ENCODE measurements at regions not wholly inside any gene's neighbourhood (a gene's known extent, or its start where the extent isn't known, plus 50 kb on each side); places are given as distances from the start of the nearest gene placed in this dataset.
"Not testable (repeated sequence)": the region's sequence is repeated elsewhere in the genome, so short reads cannot be mapped to it uniquely, and the experiment has no call there.

DNA sequence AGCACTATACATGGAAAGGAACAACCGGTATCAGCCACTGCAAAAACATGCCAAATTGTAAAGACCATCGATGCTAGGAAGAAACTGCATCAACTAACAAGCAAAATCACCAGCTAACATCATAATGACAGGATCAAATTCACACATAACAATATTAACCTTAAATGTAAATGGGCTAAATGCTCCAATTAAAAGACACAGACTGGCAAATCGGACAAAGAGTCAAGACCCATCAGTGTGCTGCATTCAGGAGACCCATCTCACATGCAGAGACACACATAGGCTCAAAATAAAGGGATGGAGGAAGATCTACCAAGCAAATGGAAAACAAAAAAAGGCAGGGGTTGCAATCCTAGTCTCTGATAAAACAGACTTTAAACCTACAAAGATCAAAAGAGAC, 413.8 kb downstream of the ZEB2 start:
- not testable (repeated sequence) for DNase-seq

DNA sequence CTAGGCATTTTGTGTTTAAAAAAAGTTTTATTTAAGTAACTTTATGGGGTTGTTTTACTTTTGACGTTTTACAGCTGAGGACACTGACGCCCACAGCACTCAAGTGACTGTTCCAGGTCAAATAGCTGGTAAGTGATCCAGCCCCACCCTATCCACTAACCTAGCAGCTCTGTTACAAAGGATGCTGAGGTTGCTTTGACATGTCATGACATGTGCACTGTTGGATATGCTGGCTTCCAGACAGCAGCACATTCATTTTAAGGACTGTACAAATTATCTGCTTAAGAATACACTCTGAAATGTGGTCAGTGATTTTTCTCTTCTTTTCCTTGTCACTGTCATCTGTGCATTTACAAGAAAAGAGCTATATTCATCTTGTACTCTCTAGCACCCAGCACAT, 417.5 kb downstream of the ZEB2 start:
- DNase-seq = no peak

DNA sequence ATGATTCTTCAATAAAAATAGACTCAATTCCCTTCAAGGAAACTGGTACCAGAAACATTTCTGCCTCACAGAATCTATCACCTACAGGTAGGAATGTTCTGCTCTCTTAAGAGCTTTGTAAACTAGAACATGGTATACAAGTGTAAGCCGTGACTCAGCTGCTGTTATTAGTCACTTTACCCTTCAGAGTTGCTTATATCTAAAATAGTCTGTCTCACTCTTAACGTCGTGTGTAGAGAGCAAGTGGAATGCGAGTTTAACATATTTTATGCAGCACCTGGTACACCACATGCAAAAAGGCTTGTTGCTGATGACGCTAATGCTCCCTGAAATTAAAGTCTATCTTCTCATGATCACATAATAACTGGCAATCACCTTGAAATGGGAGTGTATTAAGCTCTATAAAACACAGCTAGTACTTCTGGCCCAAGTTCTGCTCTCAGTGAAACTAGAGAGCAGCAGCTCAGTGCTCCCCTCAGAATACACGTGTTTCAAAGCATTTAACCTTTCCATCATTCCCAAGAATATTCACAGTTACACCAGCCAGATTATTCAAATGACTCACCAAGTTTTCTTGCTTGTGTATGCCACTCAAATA, 420.0 kb downstream of the ZEB2 start:
- DNase-seq = no peak

DNA sequence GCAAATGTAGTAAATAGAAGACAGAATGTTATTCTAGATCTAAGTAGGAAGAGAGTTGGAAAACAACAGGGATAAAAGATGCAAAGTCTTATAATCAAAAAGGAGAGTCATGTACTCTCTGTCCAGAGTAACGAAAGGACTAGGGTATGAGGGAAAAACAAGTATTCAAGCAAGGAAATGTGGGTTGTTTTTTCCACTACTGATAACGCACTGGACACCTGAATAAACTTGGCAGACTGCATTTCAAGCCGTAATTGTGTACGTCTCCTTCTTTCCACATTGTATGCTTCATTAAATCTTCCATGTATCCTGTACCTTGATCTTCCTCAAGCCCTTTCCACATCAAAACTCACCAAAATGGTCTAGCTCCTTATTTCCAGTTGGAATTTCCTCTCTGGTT, 420.6 kb downstream of the ZEB2 start:
- DNase-seq = no peak

DNA sequence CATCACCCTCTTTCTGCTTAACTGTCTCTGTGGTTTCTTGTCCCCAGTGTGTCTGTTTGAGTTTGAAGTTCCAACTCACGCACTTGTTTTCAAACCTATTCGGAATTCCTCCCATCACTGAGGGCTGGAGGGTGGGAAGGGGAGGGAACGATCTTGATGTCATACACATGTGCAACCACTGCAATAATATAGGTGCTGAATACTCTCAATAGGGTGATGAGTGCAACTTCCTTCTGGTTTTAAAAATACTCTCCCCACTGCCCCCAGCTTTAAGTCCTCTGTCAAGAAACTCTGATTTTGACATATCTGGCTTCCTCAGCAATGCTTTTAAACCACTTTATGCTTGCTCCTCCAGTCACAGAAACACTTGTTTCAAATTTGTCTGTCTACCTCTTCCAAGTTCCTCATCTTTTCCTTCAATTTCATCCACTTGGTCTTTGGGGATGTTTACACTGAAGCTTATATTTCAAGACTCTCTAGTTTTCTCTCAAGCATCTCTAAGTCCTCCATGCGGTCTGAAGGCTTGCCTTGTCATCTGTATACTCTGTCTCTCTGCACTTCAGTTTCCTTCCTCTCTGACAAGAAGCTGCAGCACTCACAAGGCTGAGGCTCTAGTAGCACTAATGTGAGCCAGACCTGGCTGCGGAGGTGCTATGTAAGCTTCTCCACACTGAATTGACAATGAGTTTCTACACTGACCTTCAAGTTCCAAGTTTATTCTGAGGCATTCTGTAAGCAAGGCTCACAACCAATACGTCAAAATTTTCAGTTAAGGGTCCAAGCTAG, 422.3 kb downstream of the ZEB2 start:
- no peak for DNase-seq

DNA sequence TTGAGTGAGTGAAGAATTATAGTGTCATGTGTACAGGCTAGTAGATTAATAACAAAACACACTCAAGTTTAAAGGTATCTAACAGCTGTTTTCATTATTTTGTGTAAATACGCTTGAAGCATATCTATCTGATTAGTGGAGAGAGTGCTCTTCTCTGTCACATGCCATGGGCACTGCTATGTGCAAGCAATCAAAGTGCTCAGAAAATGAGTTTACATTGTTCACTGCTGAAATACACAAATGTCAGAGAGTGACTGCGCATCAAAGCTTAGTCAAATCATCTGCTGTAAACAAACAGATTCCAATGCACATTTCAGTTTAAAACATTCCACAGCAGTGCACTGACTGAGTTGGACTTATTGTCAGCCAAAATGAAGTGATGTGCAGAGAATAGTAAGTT, 423.4 kb downstream of the ZEB2 start:
- DNase-seq = no peak

DNA sequence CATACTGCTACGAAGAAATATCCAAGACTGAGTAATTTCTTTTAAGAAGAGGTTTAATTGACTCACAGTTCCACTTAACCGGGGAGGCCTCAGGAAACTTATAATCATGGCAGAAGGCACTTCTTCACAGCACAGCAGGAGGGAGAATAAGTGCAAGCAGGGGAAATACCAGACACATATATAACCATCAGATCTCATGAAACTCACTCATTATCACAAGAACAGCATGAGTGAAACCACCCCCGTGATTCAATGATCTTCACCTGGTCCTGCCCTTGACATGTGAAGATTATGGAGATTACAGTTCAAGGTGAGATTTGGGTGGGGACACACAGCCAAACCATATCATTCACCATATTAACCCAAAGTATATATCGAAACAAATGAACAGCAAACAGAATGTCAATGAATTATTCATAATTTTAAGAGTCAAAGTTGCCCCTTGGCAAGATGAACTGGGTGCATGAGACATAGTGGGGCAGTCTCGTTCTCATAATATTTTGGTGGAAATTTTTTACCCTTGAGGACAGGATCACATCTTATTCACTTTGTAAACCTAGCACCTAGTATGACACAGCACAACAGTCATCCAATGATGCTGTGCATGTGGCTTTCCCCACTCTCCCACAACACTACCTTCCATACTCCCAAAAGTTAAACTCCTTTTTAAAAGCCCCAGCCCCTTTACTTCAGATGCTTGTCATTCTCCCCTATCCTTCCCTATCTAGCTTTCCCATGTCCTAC, 425.3 kb downstream of the ZEB2 start:
- DNase-seq = no peak

DNA sequence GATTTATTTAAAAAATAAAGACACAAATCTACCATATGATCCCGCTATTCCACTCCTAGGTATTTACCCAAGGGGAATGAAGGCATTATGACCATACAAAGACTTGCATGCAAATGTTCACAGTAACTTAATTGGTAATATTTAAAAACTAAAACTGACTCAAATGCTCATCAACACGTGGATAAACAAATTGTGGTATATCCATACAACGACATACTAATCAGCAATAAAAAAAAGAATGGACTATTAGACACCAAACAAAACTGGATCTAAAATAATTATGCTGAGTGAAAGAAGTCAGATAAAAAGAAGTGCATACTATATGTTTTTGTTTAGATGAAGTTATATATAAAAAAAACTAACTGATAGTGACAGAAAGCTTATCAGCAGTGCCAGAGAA, 428.3 kb downstream of the ZEB2 start:
- DNase-seq = no peak

DNA sequence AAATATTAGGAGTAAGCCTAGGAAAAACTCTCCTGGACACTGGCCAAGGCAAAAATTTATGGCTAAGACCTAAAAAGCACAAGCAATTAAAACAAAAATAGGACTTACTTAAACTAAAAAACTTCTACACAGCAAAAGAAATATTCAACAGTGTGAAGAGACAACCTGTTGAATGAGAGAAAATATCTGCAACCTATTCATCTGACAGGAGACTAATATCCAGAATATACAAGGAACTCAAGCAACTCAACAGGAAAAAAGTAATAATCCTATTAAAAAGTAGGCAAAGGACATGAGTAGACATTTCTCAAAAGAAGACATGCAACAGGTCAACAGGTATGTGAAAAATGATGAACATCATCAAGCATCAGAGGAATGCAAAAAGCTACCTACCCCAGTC, 431.1 kb downstream of the ZEB2 start:
- no peak for DNase-seq

DNA sequence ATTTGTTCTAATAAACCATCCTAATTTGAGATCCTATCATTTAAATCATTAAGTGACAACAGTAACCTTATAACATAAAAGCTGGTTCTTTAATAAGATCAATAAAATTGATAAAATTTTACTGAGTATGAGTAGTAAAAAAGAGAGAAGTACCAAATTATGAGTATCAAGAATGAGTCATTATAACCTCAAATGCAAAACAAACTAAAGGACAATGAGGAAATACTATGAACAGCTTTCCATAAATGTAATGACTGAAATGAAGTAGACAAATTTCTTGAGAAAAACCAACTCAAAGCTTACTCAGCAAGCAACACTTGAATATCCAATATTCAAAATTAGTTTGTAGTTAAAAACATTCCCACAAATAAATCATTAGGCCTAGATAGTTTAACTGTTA, 433.0 kb downstream of the ZEB2 start:
- DNase-seq = no peak

DNA sequence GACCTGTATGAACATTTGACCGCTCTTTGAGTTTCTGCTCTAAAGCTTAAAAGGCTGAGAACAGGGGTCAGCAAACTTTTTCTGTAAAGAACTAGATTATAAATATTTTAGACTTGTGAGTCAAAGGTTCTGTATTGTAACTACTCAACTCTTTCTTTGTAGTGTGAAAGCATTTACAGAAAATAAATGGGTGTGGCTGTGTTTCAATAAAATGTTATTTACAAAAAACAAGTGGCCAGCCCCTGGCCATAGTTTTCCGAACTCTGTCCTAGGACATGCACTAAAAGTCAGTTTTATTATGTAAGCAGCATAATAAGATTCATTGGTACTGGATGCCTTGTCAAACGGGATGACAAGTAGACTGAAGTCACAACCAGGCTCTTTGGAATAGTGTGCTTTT, 434.9 kb downstream of the ZEB2 start:
- DNase-seq = no peak

DNA sequence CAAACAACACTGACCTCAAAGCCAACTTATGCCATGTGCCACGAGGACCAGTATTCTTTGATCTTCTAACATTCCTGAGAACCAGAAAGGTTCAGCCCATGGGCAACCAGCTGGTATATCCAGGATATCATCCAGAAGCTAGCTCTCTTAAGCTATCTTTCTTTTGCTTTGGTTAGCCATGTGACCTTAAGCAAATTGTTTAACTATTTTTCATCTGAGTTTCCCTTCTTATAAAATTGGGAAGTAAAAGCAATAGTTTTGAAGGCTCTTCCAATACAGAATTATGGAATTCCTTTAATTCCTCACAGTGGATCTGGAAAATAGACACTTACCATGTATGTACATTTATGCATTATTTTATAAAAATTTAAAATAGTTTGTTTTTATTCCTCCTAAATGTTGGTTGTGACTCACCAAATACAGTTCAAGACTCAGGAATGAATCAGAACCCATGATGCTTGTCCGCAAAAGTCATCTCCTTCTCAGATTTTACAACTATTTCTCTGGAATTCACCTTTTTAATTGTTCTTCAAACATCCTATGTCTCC, 435.7 kb downstream of the ZEB2 start:
- peak; percentile 90 for DNase-seq

DNA sequence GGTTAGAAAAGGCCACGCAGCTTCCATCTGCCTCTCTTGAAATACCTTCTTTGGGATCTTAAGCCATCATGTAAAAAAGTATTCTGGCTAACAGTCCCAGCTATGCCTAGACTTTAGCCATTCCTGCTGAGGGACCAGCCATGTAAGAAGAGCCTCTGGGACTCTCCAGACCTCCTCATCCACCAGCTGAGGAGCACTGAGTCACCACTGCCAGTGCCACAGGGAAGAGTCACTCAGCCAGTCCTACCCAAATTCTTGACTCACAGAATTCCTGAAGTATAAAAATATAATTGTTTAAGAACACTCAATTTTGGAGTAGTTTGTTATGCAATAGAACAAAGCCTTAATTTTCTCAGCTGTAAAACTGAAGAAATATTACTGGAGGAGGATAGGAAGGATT, 436.7 kb downstream of the ZEB2 start:
- no peak for DNase-seq

DNA sequence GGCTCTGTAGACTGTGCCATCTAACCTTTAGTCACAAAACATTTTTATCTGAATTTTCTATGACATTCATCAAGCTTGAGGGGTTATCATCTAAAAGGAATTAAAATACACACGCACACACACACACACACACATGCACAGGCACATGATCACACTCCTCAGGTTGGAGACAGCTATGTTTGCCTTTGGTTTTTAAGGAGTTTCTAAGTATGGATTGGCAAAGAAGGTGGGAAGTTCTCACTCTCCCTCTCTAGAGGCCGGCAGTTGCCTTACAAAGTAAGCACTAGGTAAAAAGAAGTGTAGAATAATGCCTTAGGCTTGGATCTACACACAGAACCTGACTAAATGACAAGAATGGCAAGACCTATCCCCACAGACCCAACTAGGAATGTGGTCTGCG, 437.1 kb downstream of the ZEB2 start:
- no peak for DNase-seq

DNA sequence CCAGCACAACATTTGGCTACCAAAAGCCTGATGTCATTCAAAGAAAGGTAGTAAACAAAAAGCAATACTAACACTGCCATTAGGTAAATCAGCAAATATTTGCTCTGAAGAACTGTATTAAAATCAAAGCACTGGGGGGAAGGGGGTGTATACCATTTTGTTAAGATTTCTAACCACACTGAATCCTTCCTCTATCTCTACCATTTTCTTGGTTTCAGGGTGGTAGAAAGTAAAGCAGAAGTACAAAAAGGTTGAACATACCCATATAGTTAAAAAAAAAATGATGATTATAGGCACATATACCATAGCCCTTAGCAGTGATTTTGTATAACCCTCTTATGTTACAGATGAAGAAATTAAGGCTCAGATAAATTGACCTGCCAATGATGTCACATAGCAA, 437.6 kb downstream of the ZEB2 start:
- no peak for DNase-seq

DNA sequence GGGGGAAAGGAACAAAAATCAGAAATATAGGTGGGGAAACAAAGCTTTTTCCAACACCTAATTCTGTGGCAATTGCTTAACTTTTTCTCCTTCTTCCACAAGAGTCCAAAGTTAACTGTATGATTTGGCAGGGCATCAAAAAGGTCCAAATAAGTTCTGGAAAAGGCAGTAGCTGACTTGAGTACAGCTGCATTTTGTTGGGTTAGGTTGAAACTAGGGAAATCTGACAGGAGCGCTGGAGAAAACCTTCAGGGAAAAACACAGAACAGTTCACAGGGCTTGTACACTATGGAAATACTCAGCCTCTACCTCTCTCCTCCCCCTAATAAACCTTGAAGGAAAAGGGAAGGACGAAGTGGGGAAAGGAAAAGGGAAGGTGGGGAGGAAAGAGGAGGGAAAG, 438.6 kb downstream of the ZEB2 start:
- no peak for DNase-seq

DNA sequence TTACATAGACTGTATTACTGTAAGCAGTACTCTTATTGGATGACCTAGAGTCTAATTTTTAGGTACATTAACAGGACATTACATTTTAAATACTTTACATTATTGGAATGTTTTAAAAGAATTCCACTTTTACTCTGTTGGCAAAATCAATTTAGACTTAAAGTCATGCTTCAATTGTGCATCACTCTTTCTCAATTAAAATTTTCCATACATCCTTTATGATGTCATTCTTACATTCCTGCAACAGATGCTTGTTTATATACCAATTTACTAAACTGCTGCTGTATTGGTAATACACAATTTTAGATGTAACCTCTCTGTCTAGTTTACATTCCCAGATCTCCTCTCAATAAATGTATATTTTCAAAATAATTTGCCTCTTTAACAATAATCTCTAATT, 440.1 kb downstream of the ZEB2 start:
- DNase-seq = no peak

DNA sequence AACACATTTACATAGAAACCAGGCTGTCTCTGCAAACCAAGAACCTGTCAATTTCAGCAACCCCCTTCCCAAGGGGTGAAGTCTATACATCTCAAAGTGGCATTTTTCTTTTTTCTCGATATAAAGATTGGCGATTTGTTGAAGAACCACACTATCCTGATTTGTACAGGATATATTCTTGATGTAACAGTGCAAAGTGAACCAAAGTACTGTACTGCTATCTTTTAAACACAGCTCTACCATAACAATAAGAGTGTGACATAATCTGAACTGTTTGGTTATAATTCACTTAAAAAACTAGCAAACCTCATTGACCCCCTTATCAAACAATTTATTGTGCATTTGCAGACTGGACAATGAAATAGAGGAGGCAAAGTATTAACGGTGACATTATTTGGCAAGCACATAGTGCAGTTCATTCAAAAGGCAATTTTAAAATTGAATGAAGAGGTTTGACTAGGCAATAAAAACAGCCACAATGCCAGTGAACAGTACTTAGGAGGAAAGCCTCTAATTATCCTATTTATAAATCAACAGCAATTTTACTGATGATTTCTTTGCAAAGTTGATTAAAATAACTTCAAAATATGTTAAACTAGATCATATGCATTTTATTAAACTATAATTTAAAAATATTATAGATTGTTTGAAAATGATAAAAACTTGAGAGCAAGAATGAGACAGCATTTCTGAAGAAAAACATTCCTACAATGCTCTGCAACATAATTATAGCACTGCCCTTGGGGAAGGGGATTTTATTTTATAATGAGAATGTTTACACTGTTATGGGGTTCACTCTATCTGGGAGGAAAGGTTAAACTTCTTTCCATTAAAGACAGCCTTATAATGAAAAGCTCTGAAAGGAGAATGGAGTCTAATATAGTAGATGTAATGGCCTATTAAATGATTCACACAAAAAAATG, 440.9 kb downstream of the ZEB2 start:
- no peak for DNase-seq

DNA sequence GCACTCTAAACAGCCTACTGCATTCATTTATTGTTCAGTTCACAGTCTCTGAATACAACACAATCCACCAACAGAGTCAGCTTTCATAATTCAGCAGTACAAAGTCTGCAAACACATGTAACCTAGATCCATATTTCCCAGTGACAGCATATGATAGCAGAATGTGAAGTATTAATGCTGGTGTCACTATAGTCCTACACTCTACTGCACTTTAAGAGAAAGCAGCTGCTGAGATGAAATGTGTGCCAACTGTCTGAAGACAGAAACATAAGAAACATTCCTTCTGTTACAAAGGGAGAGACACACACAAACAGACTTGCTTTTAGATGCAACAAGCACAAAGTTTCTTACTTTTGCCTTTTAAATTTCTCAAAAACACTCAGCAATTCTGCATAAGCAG, 441.8 kb downstream of the ZEB2 start:
- no peak for DNase-seq

DNA sequence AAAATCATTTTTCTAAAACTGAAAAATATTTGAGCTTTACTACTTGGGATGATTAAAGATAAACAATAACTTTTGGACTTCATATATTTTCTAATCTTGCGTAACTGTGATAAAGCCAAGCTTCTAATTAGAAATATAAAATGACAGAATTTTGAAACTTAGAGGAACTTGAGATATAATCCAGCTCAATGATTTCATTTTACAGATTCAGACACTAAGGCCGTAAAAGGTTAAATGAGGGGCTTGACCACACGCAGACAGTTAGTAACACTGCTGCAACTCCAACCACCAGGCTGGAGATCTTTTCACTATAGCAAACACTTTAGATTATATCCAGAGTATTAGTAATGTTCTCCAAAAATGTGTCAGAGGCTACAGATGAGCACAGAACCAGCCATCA, 445.5 kb downstream of the ZEB2 start:
- DNase-seq = no peak

DNA sequence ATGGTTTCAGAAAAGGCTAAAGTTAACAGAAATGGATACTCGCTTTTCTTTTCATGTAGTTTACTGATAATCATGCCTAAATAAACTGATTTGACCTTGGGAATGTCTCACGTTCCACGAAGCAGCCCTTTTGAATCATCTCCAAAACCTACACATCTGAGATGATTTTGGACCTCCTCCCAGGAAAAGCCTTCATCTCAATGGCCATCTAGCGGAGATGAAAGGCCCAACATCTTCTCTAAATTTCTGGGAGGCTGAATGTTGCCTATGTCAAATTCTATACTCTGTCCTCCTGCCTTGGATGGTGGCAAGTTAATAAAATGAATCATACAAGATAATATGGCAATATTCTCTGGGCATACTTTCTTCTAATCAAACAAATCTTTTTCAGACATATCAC, 448.5 kb downstream of the ZEB2 start:
- no peak for DNase-seq

DNA sequence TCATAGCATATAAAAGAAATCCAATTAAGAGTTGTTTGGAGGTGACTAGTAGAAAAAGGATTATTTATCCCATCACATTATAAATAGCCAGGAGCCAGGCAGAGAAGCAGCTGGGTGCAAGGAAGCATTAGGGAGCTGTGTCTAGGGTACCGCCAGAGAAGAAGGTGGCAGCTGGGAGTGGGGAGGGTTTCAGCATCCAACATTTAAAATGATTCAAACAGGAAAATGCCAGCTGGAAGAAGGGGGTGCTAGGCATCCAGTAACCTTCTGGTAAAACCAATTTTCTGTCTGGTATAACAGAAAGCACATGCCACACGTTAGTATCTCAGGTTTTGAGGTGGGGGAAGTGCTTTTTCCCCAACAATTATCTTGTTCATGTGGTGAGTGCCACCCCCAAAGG, 452.4 kb downstream of the ZEB2 start:
- DNase-seq = no peak

DNA sequence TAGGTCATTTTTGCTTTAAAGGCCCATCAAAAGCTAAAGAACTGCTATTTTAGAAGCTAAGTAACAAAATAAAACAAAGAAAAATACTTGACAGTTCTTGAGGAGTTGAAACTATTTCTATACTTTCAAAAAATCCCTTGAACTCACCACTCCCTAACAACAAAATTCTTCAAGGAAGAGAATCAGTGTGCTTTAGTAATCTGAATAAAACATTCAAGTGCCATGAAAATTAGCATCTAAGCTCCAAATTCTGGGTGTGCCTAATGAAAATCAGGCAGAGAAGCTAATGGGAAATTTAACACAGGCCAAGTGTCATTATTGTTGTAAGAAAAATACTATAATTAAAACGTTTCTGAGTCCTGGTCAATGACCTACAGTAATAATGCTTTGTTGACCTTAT, 456.3 kb downstream of the ZEB2 start:
- DNase-seq = no peak

Measured in kidney glomerular epithelial cell (primary cell).